Muscle layer of duodenum (tissue), 2 donors: ENCODE measurements at regions not wholly inside any gene's neighbourhood (a gene's known extent, or its start where the extent isn't known, plus 50 kb on each side); places are given as distances from the start of the nearest gene placed in this dataset.

Experiments
- H3K27ac ChIP-seq: one replicate; pipeline ENCODE4 v1.7.0; 2013; ENCODE audit warnings: mild to moderate bottlenecking, low read length
- H3K27me3 ChIP-seq: one replicate; pipeline ENCODE4 v1.7.0; 2013; ENCODE audit warnings: low read depth, mild to moderate bottlenecking, control low read depth, low read length
- H3K36me3 ChIP-seq, 2 donors: one replicate each; pipeline ENCODE4 v1.7.0; 2013; ENCODE audit warnings: low read length in 2 of 2, control low read depth in 1 of 2, mild to moderate bottlenecking in 1 of 2; ENCODE audit not compliant: insufficient read depth in 2 of 2, control insufficient read depth in 1 of 2
- H3K4me1 ChIP-seq, 2 donors: one replicate each; pipeline ENCODE4 v1.7.0; 2013; ENCODE audit warnings: low read length in 2 of 2, mild to moderate bottlenecking in 2 of 2, control low read depth in 1 of 2, moderate library complexity in 1 of 2; ENCODE audit not compliant: insufficient read depth in 2 of 2, control insufficient read depth in 1 of 2
- H3K4me3 ChIP-seq, 2 donors: one replicate each; pipeline ENCODE4 v1.7.0; 2013; ENCODE audit warnings: low read length in 2 of 2, low read depth in 1 of 2, mild to moderate bottlenecking in 1 of 2
- H3K9me3 ChIP-seq, 2 donors: one replicate each; pipeline ENCODE4 v1.7.0; 2013; ENCODE audit warnings: low read length in 2 of 2, control low read depth in 1 of 2, mild to moderate bottlenecking in 1 of 2; ENCODE audit not compliant: control insufficient read depth in 1 of 2
- donor health status: healthy.

DNA sequence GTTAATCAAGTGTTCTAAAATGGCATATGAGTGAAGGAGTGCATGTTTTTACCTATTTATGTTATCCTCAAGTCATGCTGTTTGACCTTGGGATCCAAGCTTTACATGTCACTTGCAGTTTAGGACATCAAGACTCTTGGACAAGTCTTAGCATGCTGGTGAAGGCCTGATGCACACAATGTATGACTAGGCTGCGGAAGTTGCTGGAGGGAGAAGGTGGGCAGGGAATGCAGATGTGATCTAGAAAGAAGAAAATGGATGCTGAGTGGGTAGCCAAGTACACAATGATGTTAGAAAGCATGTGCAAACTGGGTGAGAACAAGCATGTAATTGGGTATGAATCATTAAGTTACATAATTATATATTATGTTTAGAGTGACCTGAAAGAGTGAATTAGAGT, 301.8 kb downstream of the BRINP2 start:
- H3K4me1 ChIP-seq: no peaks in the 10 kb centered on the region
- H3K36me3 ChIP-seq: no peaks in the 10 kb centered on the region
- no peak overlapping the region for H3K27ac ChIP-seq
- no peaks in the 10 kb centered on the region for H3K27me3 ChIP-seq
- H3K4me3 ChIP-seq: no peak overlapping the region
- H3K9me3 ChIP-seq: no peaks in the 10 kb centered on the region

- H3K36me3 ChIP-seq: no peaks in the 10 kb centered on the region
- H3K9me3 ChIP-seq: no peaks in the 10 kb centered on the region
- H3K27me3 ChIP-seq: no peaks in the 10 kb centered on the region
- no peak overlapping the region for H3K4me3 ChIP-seq
- no peaks in the 10 kb centered on the region for H3K4me1 ChIP-seq
- H3K27ac ChIP-seq: no peak overlapping the region
Measured at GRCh38 chr1:177471244-177471643, 300.5 kb downstream of the BRINP2 start.

DNA sequence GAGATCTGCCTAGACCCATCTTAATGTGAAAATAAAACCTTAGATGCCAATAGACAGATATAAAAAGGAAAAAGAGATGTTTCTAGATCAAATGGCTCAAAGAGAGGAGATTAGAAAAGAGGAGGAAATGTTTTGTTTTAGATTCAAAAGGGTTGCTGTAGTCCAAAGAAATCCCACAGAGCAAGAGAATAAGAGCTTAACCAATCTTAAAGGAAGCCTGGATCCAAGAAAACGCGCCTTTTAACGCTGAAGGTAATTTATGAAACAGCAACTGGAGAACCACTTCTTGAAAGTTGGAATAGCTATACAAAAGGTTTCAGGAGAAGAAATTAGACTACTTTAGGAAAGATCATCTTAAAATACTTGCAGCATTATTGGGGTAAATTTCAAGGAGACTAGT, 298.8 kb downstream of the BRINP2 start:
- no peak overlapping the region for H3K4me3 ChIP-seq

GRCh38 chr1:177466286-177466685, 295.5 kb downstream of the BRINP2 start:
- H3K27me3 ChIP-seq: no peaks in the 10 kb centered on the region

More for the DNA sequence above, 298.8 kb downstream of the BRINP2 start:
- no peak overlapping the region for H3K27ac ChIP-seq
- H3K36me3 ChIP-seq: no peaks in the 10 kb centered on the region
- no peaks in the 10 kb centered on the region for H3K4me1 ChIP-seq
- H3K27me3 ChIP-seq: no peaks in the 10 kb centered on the region
- no peaks in the 10 kb centered on the region for H3K9me3 ChIP-seq

GRCh38 chr1:177464686-177465085, 293.9 kb downstream of the BRINP2 start:
- Histone ChIP-seq H3K36me3 (no peaks in the 10 kb centered on the region), H3K4me3 (no peak overlapping the region), H3K4me1 (no peaks in the 10 kb centered on the region), H3K9me3 (no peaks in the 10 kb centered on the region), H3K27me3 (no peaks in the 10 kb centered on the region), H3K27ac (no peak overlapping the region)

More at GRCh38 chr1:177466286-177466685, 295.5 kb downstream of the BRINP2 start:
- Histone ChIP-seq H3K9me3 (no peaks in the 10 kb centered on the region), H3K4me1 (no peaks in the 10 kb centered on the region), H3K4me3 (no peak overlapping the region), H3K27ac (no peak overlapping the region), H3K36me3 (no peaks in the 10 kb centered on the region)

GRCh38 chr1:177451191-177451590, 280.4 kb downstream of the BRINP2 start:
- H3K27ac ChIP-seq: no peak overlapping the region
- H3K4me1 ChIP-seq: no peaks in the 10 kb centered on the region
- no peaks in the 10 kb centered on the region for H3K27me3 ChIP-seq
- H3K9me3 ChIP-seq: no peaks in the 10 kb centered on the region
- no peaks in the 10 kb centered on the region for H3K36me3 ChIP-seq
- no peak overlapping the region for H3K4me3 ChIP-seq

DNA sequence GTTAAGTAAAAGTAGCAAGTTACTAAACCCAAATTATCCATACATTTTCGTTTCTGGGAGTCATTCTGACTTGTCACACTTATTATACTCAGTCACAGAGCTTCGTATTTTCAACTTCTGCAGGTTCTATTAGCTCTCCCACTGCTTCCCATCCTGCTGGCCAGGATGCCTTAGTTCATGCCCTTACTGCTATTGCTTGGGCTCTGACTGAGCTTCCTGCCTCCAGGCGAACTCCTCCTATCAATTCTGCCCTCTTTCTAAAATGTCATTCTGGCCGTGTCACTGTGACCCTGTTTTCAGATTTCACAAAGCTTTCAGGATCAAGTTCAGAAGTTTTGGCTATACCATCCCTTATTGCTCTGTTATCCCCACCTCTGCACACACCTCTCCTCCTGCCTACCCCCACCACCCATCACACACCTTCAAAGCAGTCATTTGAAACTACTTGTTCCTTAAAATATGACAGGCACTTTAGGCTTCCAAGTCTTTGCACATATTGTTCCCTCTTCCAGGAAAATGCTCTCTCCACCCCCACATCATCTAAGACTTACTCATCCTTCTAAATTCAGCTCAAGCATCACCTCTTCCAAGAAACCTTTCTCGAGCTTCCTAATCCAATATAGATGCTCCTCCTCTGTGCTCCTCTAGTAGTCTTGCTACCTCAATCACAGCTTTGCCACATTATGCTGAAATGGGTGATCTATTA, 278.0 kb downstream of the BRINP2 start:
- H3K27ac ChIP-seq: no peak overlapping the region

DNA sequence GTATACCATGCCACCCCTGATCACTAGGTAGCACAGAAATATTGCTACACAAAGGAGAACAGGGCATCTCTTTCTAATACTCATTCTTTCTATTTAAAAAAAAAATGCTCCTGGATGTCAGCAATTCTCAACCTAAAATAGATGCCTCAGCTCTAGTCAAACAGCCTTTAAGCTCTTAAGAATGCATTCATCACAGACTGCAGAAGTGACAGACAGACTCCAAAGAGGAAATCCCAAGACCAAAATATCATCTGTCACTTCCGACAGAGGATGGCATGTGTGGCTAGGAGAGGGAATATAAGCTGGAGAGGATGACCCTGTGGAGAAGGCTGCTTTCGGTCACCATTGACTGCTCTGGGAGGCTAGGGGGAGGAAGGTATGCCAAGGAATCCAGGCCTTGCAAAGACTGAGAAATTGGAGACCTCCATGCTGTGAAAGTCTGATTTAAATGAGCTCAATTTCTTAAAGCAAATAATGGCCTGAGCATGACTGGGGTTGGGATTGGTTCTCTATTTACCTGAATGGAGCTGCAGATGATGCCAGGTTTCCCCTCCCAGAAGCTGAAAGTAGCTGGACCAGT, 277.4 kb downstream of the BRINP2 start:
- no peak overlapping the region for H3K27ac ChIP-seq
- H3K4me1 ChIP-seq: no peaks in the 10 kb centered on the region
- H3K9me3 ChIP-seq: no peaks in the 10 kb centered on the region
- H3K36me3 ChIP-seq: no peaks in the 10 kb centered on the region
- H3K4me3 ChIP-seq: no peak overlapping the region
- H3K27me3 ChIP-seq: no peaks in the 10 kb centered on the region

More for the DNA sequence above, 278.0 kb downstream of the BRINP2 start:
- Histone ChIP-seq H3K4me3 (no peak overlapping the region), H3K27me3 (no peaks in the 10 kb centered on the region), H3K36me3 (no peaks in the 10 kb centered on the region), H3K4me1 (no peaks in the 10 kb centered on the region), H3K9me3 (no peaks in the 10 kb centered on the region)

DNA sequence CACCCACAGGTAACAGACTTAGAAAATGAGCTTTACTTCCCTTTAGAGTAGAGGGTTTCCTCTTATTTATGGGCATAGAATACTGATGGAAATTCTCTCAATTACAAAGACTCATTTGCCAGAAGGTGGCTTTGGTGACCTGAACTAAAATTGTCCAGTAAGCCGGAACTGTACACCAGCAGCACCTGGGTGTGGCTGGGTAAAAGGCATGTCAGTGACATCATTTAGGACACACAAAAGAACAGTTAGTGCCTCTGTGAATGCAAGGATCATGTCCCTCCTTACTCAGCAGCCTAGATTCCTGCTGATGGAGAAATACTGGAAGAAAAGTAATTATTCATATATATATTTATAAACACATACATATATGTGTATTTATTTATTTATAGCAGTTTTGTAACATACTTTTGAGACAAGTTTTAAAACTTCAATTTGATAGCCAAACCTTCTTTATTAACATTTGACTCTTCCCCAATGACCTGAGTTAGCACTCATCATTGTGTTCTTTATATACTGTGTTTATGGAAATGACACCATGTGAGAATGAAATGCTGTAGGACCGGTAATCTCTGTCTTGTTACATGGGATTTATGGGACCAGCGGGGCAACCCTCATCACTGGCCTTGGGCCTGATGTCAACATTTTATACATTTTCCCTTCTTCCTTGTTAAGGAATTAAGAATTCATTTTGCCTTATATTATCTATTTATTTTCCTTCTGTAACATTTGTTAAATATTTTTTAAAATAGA, 274.4 kb downstream of the BRINP2 start:
- H3K36me3 ChIP-seq: no peaks in the 10 kb centered on the region
- H3K4me1 ChIP-seq: no peaks in the 10 kb centered on the region
- no peak overlapping the region for H3K4me3 ChIP-seq
- no peaks in the 10 kb centered on the region for H3K9me3 ChIP-seq
- H3K27ac ChIP-seq: no peak overlapping the region
- no peaks in the 10 kb centered on the region for H3K27me3 ChIP-seq

DNA sequence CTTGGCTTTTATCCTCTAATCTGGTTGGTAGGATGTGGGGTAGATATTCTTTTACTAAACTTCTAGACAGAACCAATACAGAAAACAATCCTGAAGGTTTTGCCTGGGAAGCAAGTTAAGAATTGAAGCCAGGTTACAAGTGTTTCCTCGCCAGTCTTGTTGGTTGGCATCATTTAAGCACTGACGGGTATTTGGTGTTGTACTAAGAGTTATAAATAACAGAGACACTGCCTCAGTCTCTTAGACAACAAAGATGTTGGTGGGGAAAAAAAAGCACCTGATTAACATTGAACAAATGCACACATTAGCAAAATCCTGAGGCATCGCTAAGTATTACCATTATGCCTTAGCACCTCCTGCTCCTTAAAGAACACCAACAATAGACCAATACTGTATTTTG, 272.2 kb downstream of the BRINP2 start:
- no peak overlapping the region for H3K4me3 ChIP-seq
- H3K27me3 ChIP-seq: no peaks in the 10 kb centered on the region
- no peaks in the 10 kb centered on the region for H3K36me3 ChIP-seq
- H3K4me1 ChIP-seq: no peaks in the 10 kb centered on the region
- H3K27ac ChIP-seq: no peak overlapping the region
- H3K9me3 ChIP-seq: no peaks in the 10 kb centered on the region

DNA sequence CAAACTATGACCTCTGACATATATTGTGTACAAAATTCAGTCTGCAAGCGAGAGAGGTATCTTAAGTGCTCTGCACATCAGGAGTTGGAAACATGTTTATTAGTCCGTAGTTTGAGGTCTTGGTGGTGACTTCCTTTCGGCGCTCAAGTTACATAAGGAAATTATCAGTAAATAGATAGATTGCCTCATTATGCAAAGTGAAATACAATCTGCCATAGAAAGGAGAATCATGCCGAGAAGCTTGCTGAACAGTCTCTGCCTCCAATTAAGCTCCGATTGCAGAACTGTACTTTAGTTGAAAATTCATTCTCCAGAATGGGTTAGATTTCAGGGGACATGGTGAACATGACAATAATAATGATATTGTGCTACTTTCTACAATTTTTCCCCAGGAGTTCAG, 271.8 kb downstream of the BRINP2 start:
- H3K27me3 ChIP-seq: no peaks in the 10 kb centered on the region
- H3K36me3 ChIP-seq: no peaks in the 10 kb centered on the region
- no peaks in the 10 kb centered on the region for H3K9me3 ChIP-seq
- no peaks in the 10 kb centered on the region for H3K4me1 ChIP-seq
- no peak overlapping the region for H3K27ac ChIP-seq
- H3K4me3 ChIP-seq: no peak overlapping the region
